ENCODE measurements at regions not wholly inside any gene's neighbourhood (a gene's known extent, or its start where the extent isn't known, plus 50 kb on each side); places are given as distances from the start of the nearest gene placed in this dataset.

DNA sequence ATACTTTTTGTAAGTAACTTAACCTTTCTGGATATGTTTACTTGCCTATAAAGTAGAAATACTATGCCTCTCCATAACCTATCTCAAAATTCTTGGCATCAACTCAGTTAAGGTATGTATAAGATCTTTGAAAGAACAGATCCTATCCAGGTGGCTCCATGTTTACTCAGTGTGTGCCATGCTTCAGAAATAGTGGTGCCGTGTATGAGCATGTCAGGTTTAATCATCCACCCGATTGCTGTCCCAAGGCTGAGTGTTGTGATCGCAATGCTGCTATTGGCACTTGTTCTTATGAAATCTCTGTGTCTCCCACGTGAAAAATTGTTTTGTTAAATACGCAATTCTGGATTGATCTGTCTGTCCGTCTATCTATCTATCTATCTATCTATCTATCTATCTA lies 85.9 kb upstream of the SNX19 start:
- TF ChIP-seq POLR2A (IDR thresholded peaks at IDR 0.05; ENCODE audit: low read depth, low read length) (no peak), EZH2 (IDR thresholded peaks at IDR 0.05; ENCODE audit: borderline replicate concordance, control insufficient read depth, low read depth, low read length) (no peak), CHD4 (IDR thresholded peaks at IDR 0.05) (no peak), CEBPB (IDR thresholded peaks at IDR 0.05; ENCODE audit: borderline replicate concordance in 1 of 2, low read depth in 2 of 2, low read length in 2 of 2) (no peak), NBN (IDR thresholded peaks at IDR 0.05) (no peak)
- TF ChIP-seq, protein P1, sequence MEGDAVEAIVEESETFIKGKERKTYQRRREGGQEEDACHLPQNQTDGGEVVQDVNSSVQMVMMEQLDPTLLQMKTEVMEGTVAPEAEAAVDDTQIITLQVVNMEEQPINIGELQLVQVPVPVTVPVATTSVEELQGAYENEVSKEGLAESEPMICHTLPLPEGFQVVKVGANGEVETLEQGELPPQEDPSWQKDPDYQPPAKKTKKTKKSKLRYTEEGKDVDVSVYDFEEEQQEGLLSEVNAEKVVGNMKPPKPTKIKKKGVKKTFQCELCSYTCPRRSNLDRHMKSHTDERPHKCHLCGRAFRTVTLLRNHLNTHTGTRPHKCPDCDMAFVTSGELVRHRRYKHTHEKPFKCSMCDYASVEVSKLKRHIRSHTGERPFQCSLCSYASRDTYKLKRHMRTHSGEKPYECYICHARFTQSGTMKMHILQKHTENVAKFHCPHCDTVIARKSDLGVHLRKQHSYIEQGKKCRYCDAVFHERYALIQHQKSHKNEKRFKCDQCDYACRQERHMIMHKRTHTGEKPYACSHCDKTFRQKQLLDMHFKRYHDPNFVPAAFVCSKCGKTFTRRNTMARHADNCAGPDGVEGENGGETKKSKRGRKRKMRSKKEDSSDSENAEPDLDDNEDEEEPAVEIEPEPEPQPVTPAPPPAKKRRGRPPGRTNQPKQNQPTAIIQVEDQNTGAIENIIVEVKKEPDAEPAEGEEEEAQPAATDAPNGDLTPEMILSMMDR (IDR thresholded peaks at IDR 0.05 in 2 of 3, conservative IDR thresholded peaks at IDR 0.05 in 1 of 3; ENCODE audit: control insufficient read depth in 2 of 3, extremely low read depth in 1 of 3, insufficient read depth in 1 of 3, low read depth in 3 of 3, low read length in 3 of 3) = no peak
- TF ChIP-seq, protein P2, sequence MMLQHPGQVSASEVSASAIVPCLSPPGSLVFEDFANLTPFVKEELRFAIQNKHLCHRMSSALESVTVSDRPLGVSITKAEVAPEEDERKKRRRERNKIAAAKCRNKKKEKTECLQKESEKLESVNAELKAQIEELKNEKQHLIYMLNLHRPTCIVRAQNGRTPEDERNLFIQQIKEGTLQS (IDR thresholded peaks at IDR 0.05; ENCODE audit: borderline replicate concordance, extremely low read depth, low read depth, low read length) = no peak

Data from GM12878 (cell line).